Breast epithelium (tissue), 4 donors: ENCODE measurements at regions not wholly inside any gene's neighbourhood (a gene's known extent, or its start where the extent isn't known, plus 50 kb on each side); places are given as distances from the start of the nearest gene placed in this dataset.
"Not testable (repeated sequence)": the region's sequence is repeated elsewhere in the genome, so short reads cannot be mapped to it uniquely, and the experiment has no call there.

Experiments
- DNase-seq, 2 donors: peaks; one replicate each; pipeline ENCODE4 v3.0.0-alpha.2; 2019; ENCODE audit warnings: low spot score in 2 of 2
- H3K27ac ChIP-seq, 2 donors: fragments of 200-600 bp; sonication (generic) in 1 of 2; one replicate each; pipeline ENCODE4 v1.5.1; 2016 to 2019; ENCODE audit warnings: mild to moderate bottlenecking in 1 of 2
- H3K27me3 ChIP-seq, 2 donors: fragments of 200-600 bp; sonication (generic) in 1 of 2; one replicate each; pipeline versions ENCODE4 v1.5.1 to v1.6.0; 2017 to 2019; ENCODE audit warnings: control low read depth in 1 of 2, mild to moderate bottlenecking in 1 of 2
- H3K36me3 ChIP-seq: fragments of 200-600 bp; one replicate; pipeline ENCODE4 v1.5.1; 2019
- H3K4me1 ChIP-seq, 2 donors: fragments of 200-600 bp; sonication (generic); one replicate each; pipeline ENCODE4 v1.5.1; 2016 to 2019; ENCODE audit warnings: control low read depth in 1 of 2
- H3K4me3 ChIP-seq, 3 donors: fragments of 200-600 bp; sonication (generic); 1 replicate in 2 of 3; 2 replicates in 1 of 3; pipeline ENCODE4 v1.5.1; 2016 to 2019; ENCODE audit warnings: mild to moderate bottlenecking in 3 of 3, moderate library complexity in 2 of 3
- H3K9me3 ChIP-seq, 2 donors: fragments of 200-600 bp; sonication (generic) in 1 of 2; one replicate each; pipeline ENCODE4 v1.5.1; 2016 to 2019; ENCODE audit warnings: control low read depth in 1 of 2
- CTCF ChIP-seq, 3 donors: fragments of 450-650 bp; IDR thresholded peaks; one replicate each; pipeline ENCODE4 v1.5.1; 2016 to 2017; ENCODE audit warnings: antibody characterized with exemption in 3 of 3, mild to moderate bottlenecking in 3 of 3, moderate library complexity in 3 of 3
- POLR2A ChIP-seq: fragments of 450-650 bp; IDR thresholded peaks from one replicate; pipeline ENCODE4 v1.6.1; 2016; ENCODE audit warnings: antibody characterized with exemption, mild to moderate bottlenecking, moderate library complexity
- POLR2AphosphoS5 ChIP-seq, 3 donors: sonication (generic); formaldehyde crosslinking; IDR thresholded peaks; one replicate each; pipeline ENCODE4 v1.6.1; 2017; ENCODE audit warnings: antibody characterized with exemption in 3 of 3
- intact Hi-C: fragments of 100-400 bp; cut with DNase I; formaldehyde crosslinking; loops from one replicate; pipeline ENCODE4 v1.15.1; 2023; ENCODE audit warnings: low total_unique reads

GRCh38 chr12:84128117-84128991 lies 784.2 kb downstream of the SLC6A15 start:
- DNase-seq = no peak
- Histone ChIP-seq H3K4me3 (no peak overlapping the region), H3K4me1 (no peaks in the 10 kb centered on the region), H3K27me3 (no peaks in the 10 kb centered on the region), H3K9me3 (no peaks in the 10 kb centered on the region), H3K27ac (no peak overlapping the region), H3K36me3 (no peaks in the 10 kb centered on the region)
- TF ChIP-seq POLR2AphosphoS5 (IDR thresholded peaks at IDR 0.05) (no peak), CTCF (IDR thresholded peaks at IDR 0.05) (no peak), POLR2A (no peak)
- intact Hi-C loops = no loop called here

DNA sequence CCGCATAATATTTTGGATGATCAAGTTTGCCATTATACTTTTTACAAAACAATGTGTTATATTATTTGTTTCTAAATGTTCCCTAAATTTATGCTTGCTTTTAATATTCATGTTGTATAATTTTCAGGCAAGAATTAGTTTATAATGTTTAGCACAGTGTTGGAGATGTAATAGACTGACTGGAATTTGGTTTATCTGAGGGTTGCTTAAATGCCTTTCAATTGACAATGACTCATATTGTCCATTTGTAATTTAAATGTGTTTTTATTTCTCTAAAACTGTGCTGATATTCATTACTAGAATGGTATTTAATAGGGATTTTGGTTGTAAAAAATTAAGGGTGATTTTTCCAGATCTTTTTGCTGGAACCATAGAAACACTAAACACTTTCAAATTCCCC lies 788.4 kb downstream of the SLC6A15 start:
- intact Hi-C loops = no loop called here
- TF ChIP-seq POLR2AphosphoS5 (IDR thresholded peaks at IDR 0.05) (no peak), CTCF (IDR thresholded peaks at IDR 0.05) (no peak), POLR2A (no peak)

DNA sequence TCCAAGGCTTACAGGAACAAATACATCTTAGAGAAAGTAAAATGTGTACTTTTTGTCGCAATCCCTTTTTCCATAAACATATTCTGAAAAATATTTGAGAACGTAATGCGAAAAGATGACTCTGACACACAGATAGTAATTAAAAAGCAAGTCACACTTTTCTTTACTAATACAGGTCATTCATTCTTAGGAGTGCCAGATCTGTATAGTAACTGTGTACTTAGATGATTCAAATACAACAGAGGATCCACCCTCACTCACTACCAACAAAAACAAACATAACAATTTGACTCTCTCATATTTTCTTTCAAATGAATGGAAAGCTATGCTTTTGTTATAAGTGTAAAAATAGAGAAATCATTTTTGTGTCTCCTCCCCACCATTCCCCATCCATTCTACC lies 795.4 kb downstream of the SLC6A15 start:
- no peaks in the 10 kb centered on the region for H3K36me3 ChIP-seq
- no peak overlapping the region for H3K4me3 ChIP-seq
- TF ChIP-seq CTCF (IDR thresholded peaks at IDR 0.05) = no peak
- TF ChIP-seq POLR2A = no peak
- TF ChIP-seq POLR2AphosphoS5 (IDR thresholded peaks at IDR 0.05) = no peak
- intact Hi-C loops = no loop called here
- H3K27ac ChIP-seq = no peak overlapping the region
- DNase-seq = no peak
- no peaks in the 10 kb centered on the region for H3K9me3 ChIP-seq
- no peaks in the 10 kb centered on the region for H3K4me1 ChIP-seq
- no peaks in the 10 kb centered on the region for H3K27me3 ChIP-seq

More for the DNA sequence above, 788.4 kb downstream of the SLC6A15 start:
- no peak overlapping the region for H3K4me3 ChIP-seq
- H3K27me3 ChIP-seq = no peaks in the 10 kb centered on the region
- H3K27ac ChIP-seq = no peak overlapping the region
- H3K9me3 ChIP-seq = no peaks in the 10 kb centered on the region
- no peaks in the 10 kb centered on the region for H3K4me1 ChIP-seq
- no peaks in the 10 kb centered on the region for H3K36me3 ChIP-seq
- no peak for DNase-seq

GRCh38 chr12:84113666-84114065 lies 798.9 kb downstream of the SLC6A15 start:
- H3K27me3 ChIP-seq = no peaks in the 10 kb centered on the region
- H3K9me3 ChIP-seq = peaks cover 2 to 6% of the 10 kb centered on the region in 2 donors
- H3K27ac ChIP-seq = no peak overlapping the region
- no peak for DNase-seq
- no peak overlapping the region for H3K4me3 ChIP-seq
- H3K36me3 ChIP-seq = no peaks in the 10 kb centered on the region
- intact Hi-C loops = no loop called here
- H3K4me1 ChIP-seq = no peaks in the 10 kb centered on the region
- TF ChIP-seq POLR2A = no peak
- TF ChIP-seq CTCF (IDR thresholded peaks at IDR 0.05) = no peak
- TF ChIP-seq POLR2AphosphoS5 (IDR thresholded peaks at IDR 0.05) = no peak

DNA sequence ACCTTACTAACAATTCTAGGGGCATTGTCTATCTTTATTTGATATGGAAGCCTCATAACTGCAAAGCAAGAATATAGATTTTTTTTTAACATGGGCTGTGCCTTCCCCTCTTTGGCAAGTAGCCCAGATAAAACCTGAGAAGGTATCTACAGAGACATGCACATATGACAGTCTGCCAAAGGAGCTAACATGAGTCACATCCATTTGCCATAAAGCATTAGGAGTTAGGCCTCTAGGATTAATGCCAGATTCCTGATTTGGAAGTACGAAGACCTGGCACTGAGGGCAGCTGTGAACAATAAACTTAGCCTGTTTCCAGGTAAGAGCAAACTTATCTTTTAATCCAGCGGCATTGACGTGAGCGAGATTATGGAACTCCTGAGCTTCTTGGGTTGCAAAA lies 808.7 kb downstream of the SLC6A15 start:
- H3K4me1 ChIP-seq, H3K4me3 ChIP-seq, H3K36me3 ChIP-seq, intact Hi-C loops, H3K27ac ChIP-seq, DNase-seq, H3K27me3 ChIP-seq: not testable (repeated sequence)
- H3K9me3 ChIP-seq = peaks cover 25 to 44% of the 10 kb centered on the region in 2 donors

DNA sequence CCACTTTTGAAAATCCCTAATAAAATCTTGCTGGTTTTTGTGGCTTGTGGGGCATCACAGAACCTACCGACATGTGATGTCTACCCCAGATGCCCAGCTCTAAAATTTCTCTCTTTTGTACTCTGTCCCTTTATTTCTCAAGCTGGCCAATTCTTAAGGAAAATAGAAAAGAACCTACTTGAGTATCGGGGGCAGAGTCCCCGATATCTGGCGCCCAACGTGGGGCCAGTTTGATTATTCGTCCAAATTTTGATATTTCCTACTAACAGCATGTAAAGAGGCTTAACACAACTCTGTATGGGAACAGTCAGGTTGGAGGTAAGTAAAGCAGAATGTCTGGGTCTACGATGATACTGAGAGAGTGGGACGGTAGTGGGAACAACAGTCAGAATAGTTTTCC lies 810.6 kb downstream of the SLC6A15 start:
- H3K4me1 ChIP-seq, intact Hi-C loops, H3K27ac ChIP-seq, H3K4me3 ChIP-seq, H3K27me3 ChIP-seq, DNase-seq, H3K36me3 ChIP-seq: not testable (repeated sequence)
- peaks cover 25 to 39% of the 10 kb centered on the region in 2 donors for H3K9me3 ChIP-seq

GRCh38 chr12:84099591-84099990 lies 813.0 kb downstream of the SLC6A15 start:
- peaks cover 25 to 39% of the 10 kb centered on the region in 2 donors for H3K9me3 ChIP-seq

More at GRCh38 chr12:84099591-84099990, 813.0 kb downstream of the SLC6A15 start:
- H3K4me3 ChIP-seq, H3K36me3 ChIP-seq, H3K4me1 ChIP-seq, H3K27ac ChIP-seq, H3K27me3 ChIP-seq, intact Hi-C loops, DNase-seq: not testable (repeated sequence)
